BLaER1 treated with 17β-estradiol and CSF1 and Interleukin-3, amounts not matched to agents 10 nM and 100 nM (cell line): ENCODE measurements at regions not wholly inside any gene's neighbourhood (a gene's known extent, or its start where the extent isn't known, plus 50 kb on each side); places are given as distances from the start of the nearest gene placed in this dataset.

Source experiments
- H3K27ac ChIP-seq, 11 experiments: shearing (Covaris generic); formaldehyde crosslinking; 2 replicates each; pipeline ENCODE4 v1.8.1; 2022
- H3K27me3 ChIP-seq, 11 experiments: shearing (Covaris generic); formaldehyde crosslinking; 2 replicates each; pipeline ENCODE4 v1.8.1; 2022
- H3K36me3 ChIP-seq, 11 experiments: shearing (Covaris generic); formaldehyde crosslinking; 2 replicates each; pipeline ENCODE4 v1.8.1; 2022
- H3K4me1 ChIP-seq, 10 experiments: shearing (Covaris generic); formaldehyde crosslinking; 2 replicates each; pipeline ENCODE4 v1.8.1; 2022
- H3K4me2 ChIP-seq, 11 experiments: shearing (Covaris generic); formaldehyde crosslinking; 2 replicates each; pipeline ENCODE4 v1.8.1; 2022
- H3K4me3 ChIP-seq, 10 experiments: shearing (Covaris generic); formaldehyde crosslinking; 2 replicates each; pipeline ENCODE4 v1.8.1; 2022
- H3K9ac ChIP-seq, 11 experiments: shearing (Covaris generic); formaldehyde crosslinking; 2 replicates each; pipeline ENCODE4 v1.8.1; 2022
- H3K9me3 ChIP-seq, 11 experiments: shearing (Covaris generic); formaldehyde crosslinking; replicated peaks in 1 of 11; 2 replicates each; pipeline ENCODE4 v1.8.1; 2022
- H4K20me1 ChIP-seq, 11 experiments: shearing (Covaris generic); formaldehyde crosslinking; 2 replicates each; pipeline ENCODE4 v1.8.1; 2022
- Cebpa-rat ChIP-seq, 11 experiments: shearing (Covaris generic); IDR thresholded peaks; 2 replicates each; pipeline ENCODE4 v1.8.1; 2022

DNA sequence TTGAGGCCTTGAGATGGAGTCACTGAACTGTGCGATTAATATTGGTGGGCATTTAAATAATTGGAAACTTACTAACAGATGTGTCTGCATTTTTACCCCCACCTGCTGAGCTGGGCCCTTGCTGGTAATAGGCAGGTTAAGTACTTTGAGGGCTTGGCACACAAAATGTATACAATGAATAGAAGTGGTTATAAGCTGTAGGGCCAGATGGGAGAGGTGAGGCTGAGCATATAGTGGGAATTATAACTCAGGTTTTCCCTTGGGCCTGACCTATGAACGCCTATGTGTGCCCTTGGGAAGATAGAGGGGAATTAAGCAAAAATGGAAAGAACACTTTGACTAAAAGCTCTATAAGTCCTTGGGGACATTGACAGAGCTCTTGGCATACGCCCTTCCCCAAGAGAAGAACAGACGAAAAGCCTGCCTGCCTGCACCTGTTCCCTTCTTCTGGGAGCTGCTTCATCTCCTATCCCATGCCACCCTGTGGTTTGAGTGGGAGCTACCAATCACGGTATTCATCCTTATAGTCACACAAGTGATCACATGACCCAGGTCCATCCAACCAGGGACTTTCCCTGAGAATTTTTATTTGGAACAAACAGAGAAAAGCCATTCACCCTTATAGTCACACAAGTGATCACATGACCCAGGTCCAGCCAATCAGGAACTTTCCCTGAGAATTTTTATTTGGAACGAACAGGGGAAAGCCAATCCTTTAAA is 260.7 kb upstream of the CSF3R start:
- Histone ChIP-seq H3K4me2 (no peak overlapping the region), H3K9me3 (peaks cover 0 to 9% (median 5%) of the 10 kb centered on the region in 11 experiments; a peak in 8 of 22 replicates), H3K9ac (no peak overlapping the region), H3K36me3 (no peaks in the 10 kb centered on the region), H3K27me3 (no peaks in the 10 kb centered on the region), H3K27ac (no peak overlapping the region), H4K20me1 (no peaks in the 10 kb centered on the region), H3K4me3 (no peak overlapping the region), H3K4me1 (peaks cover 5 to 18% (median 11%) of the 10 kb centered on the region in 10 experiments; a peak in 19 of 20 replicates)
- TF ChIP-seq Cebpa-rat (IDR thresholded peaks at IDR 0.05) = no peak

- H3K27me3 ChIP-seq = peaks cover 0 to 2% (median 0%) of the 10 kb centered on the region in 11 experiments; a peak in 1 of 22 replicates
- H3K36me3 ChIP-seq = no peaks in the 10 kb centered on the region
- no peak overlapping the region for H3K27ac ChIP-seq
These were observed 258.4 kb upstream of the CSF3R start for GRCh38 chr1:36741066-36741465.

GRCh38 chr1:36740446-36740845 is 257.7 kb upstream of the CSF3R start:
- no peaks in the 10 kb centered on the region for H4K20me1 ChIP-seq
- no peak overlapping the region for H3K9ac ChIP-seq
- H3K4me1 ChIP-seq = peaks cover 21 to 43% (median 32%) of the 10 kb centered on the region in 10 experiments
- no peak for TF ChIP-seq Cebpa-rat (IDR thresholded peaks at IDR 0.05)
- H3K36me3 ChIP-seq = no peaks in the 10 kb centered on the region
- H3K4me2 ChIP-seq = peak overlapping the region in 5 of 11 experiments; percentile 42 to 65 (median 52); a peak in 6 of 22 replicates
- peaks cover 0 to 9% (median 5%) of the 10 kb centered on the region in 11 experiments; a peak in 8 of 22 replicates for H3K9me3 ChIP-seq
- H3K27me3 ChIP-seq = peaks cover 0 to 2% (median 0%) of the 10 kb centered on the region in 11 experiments; a peak in 1 of 22 replicates
- no peak overlapping the region for H3K27ac ChIP-seq
- no peak overlapping the region for H3K4me3 ChIP-seq

More at GRCh38 chr1:36741066-36741465, 258.4 kb upstream of the CSF3R start:
- no peak overlapping the region for H3K4me3 ChIP-seq
- H3K4me2 ChIP-seq = no peak overlapping the region
- H3K9ac ChIP-seq = no peak overlapping the region
- H4K20me1 ChIP-seq = no peaks in the 10 kb centered on the region
- TF ChIP-seq Cebpa-rat (IDR thresholded peaks at IDR 0.05) = no peak
- peaks cover 0 to 9% (median 5%) of the 10 kb centered on the region in 11 experiments; a peak in 8 of 22 replicates for H3K9me3 ChIP-seq
- peaks cover 15 to 38% (median 26%) of the 10 kb centered on the region in 10 experiments for H3K4me1 ChIP-seq

GRCh38 chr1:36739703-36740289 is 257.1 kb upstream of the CSF3R start:
- Histone ChIP-seq H3K4me2 (peak overlapping the region; percentile 10 to 65 (median 46); a peak in 20 of 22 replicates), H3K9ac (no peak overlapping the region), H3K4me1 (peaks cover 23 to 50% (median 38%) of the 10 kb centered on the region in 10 experiments), H3K27me3 (peaks cover 0 to 2% (median 0%) of the 10 kb centered on the region in 11 experiments; a peak in 1 of 22 replicates), H3K27ac (no peak overlapping the region), H3K4me3 (no peak overlapping the region), H4K20me1 (no peaks in the 10 kb centered on the region), H3K36me3 (no peaks in the 10 kb centered on the region), H3K9me3 (peaks cover 0 to 9% (median 5%) of the 10 kb centered on the region in 11 experiments; a peak in 8 of 22 replicates)
- no peak for TF ChIP-seq Cebpa-rat (IDR thresholded peaks at IDR 0.05)

- Histone ChIP-seq H3K4me2 (peak overlapping the region in 3 of 11 experiments; percentile 3 to 20 (median 10); a peak in 3 of 22 replicates), H3K9me3 (peaks cover 0 to 9% (median 5%) of the 10 kb centered on the region in 11 experiments; a peak in 8 of 22 replicates), H3K36me3 (no peaks in the 10 kb centered on the region), H3K27ac (no peak overlapping the region), H3K9ac (no peak overlapping the region), H3K4me3 (no peak overlapping the region), H4K20me1 (no peaks in the 10 kb centered on the region), H3K4me1 (peaks cover 23 to 60% (median 49%) of the 10 kb centered on the region in 10 experiments), H3K27me3 (peaks cover 0 to 2% (median 0%) of the 10 kb centered on the region in 11 experiments; a peak in 1 of 22 replicates)
- no peak for TF ChIP-seq Cebpa-rat (IDR thresholded peaks at IDR 0.05)
These were observed 255.5 kb upstream of the CSF3R start for GRCh38 chr1:36738245-36738644.

- H3K27ac ChIP-seq = no peak overlapping the region
- no peak overlapping the region for H3K4me3 ChIP-seq
- peaks cover 0 to 2% (median 0%) of the 10 kb centered on the region in 11 experiments; a peak in 1 of 22 replicates for H3K27me3 ChIP-seq
- H3K9me3 ChIP-seq = peaks cover 0 to 9% (median 5%) of the 10 kb centered on the region in 11 experiments; a peak in 8 of 22 replicates
- no peaks in the 10 kb centered on the region for H3K36me3 ChIP-seq
- H3K9ac ChIP-seq = no peak overlapping the region
- H4K20me1 ChIP-seq = no peaks in the 10 kb centered on the region; a peak in 1 of 22 replicates
- H3K4me1 ChIP-seq = peaks cover 23 to 60% (median 50%) of the 10 kb centered on the region in 10 experiments
- peak overlapping the region in 4 of 11 experiments; percentile 3 to 89 (median 15); a peak in 4 of 22 replicates for H3K4me2 ChIP-seq
- TF ChIP-seq Cebpa-rat (IDR thresholded peaks at IDR 0.05) = no peak
These were observed 255.1 kb upstream of the CSF3R start for GRCh38 chr1:36737767-36738166.

DNA sequence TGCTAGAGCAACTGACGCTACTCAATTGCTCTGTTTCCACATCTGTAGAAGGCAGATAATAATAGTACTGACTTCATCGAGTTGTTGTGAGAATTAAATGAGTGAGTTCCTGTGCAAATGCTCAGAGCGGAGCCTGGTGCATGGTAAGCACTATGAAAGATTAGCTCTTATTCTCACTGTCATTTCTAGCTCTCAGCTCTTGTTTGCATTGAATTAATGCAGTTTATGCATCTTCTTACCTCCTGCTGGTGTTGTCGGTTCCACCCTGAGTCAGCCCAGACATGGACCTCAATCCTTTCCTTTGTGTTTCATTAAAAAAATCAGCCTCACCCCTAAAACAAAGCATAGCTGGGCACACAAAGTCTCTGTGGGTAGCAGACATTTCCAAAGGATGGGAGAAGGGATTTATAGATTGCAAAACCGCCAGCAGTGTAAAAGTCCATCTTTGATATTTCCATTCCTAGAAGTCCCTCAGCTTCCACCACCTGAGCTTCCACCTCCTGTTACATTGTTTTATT is 254.4 kb upstream of the CSF3R start:
- no peaks in the 10 kb centered on the region for H3K36me3 ChIP-seq
- H4K20me1 ChIP-seq = no peaks in the 10 kb centered on the region; a peak in 1 of 22 replicates
- no peak overlapping the region for H3K9ac ChIP-seq
- H3K27me3 ChIP-seq = peaks cover 0 to 2% (median 0%) of the 10 kb centered on the region in 11 experiments; a peak in 1 of 22 replicates
- peak overlapping the region in 10 of 11 experiments; percentile 71 to 89 (median 77); a peak in 20 of 22 replicates for H3K4me2 ChIP-seq
- TF ChIP-seq Cebpa-rat (IDR thresholded peaks at IDR 0.05) = no peak
- H3K9me3 ChIP-seq = peaks cover 0 to 9% (median 5%) of the 10 kb centered on the region in 11 experiments; a peak in 8 of 22 replicates
- H3K4me3 ChIP-seq = no peak overlapping the region
- peaks cover 27 to 65% (median 56%) of the 10 kb centered on the region in 10 experiments for H3K4me1 ChIP-seq
- no peak overlapping the region; a peak in 1 of 22 replicates for H3K27ac ChIP-seq

DNA sequence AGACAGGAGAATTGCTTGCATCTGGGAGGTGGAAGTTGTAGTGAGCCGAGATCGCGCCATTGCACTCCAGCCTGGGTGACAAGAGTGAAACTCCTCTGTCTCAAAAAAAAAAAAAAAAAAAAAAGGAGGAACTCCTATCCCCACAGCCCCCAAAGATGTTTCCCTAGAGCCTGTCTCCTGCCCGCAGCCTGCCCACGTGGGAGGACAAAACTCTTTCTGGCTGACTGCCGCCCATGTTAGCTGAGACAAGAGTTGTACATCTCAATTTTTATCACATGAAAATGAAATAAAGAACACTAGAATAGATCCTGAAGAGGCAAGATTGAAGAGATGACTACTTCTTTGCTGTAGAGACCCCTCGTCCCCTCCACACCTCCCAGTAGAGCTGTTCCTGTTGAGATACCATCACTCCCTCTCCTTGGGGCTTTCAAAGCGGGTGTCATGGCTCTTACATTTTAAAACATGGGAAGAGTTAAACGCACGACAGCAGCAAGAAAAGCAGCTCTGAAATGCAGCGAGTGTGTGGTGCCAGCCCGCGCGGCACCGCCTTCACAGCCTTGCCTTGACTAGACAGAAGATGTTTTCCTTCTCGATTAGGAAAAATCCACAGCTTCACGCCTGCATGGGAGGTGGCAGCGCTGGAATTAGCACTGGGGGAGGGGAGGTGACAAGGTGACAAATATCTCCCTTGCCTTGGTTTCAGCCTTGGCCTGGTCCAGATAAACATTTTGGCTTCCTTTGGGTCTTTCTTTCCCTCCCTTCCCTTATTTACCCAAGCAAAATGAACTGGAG is 253.4 kb upstream of the CSF3R start:
- H3K4me1 ChIP-seq = peaks cover 36 to 75% (median 66%) of the 10 kb centered on the region in 10 experiments
- peak overlapping the region in 3 of 11 experiments; percentile 7 to 14 (median 10); a peak in 1 of 22 replicates for H3K9ac ChIP-seq
- TF ChIP-seq Cebpa-rat (IDR thresholded peaks at IDR 0.05) = no peak

More for the DNA sequence above, 253.4 kb upstream of the CSF3R start:
- peak overlapping the region; percentile 71 to 89 (median 78) for H3K4me2 ChIP-seq
- peaks cover 0 to 8% (median 4%) of the 10 kb centered on the region in 11 experiments; a peak in 8 of 22 replicates for H3K9me3 ChIP-seq
- H3K27me3 ChIP-seq = peaks cover 0 to 2% (median 0%) of the 10 kb centered on the region in 11 experiments; a peak in 1 of 22 replicates
- H4K20me1 ChIP-seq = no peaks in the 10 kb centered on the region; a peak in 1 of 22 replicates
- no peaks in the 10 kb centered on the region for H3K36me3 ChIP-seq
- no peak overlapping the region for H3K4me3 ChIP-seq
- peak overlapping the region in 7 of 11 experiments; percentile 23 to 58 (median 39); a peak in 12 of 22 replicates for H3K27ac ChIP-seq
